Dendritic cell treated with granulocyte-macrophage colony-stimulating factor and Interleukin-4, amounts not matched to agents 40 ng/mL and 50 ng/mL, for 4 days (primary cell): ENCODE measurements at regions not wholly inside any gene's neighbourhood (a gene's known extent, or its start where the extent isn't known, plus 50 kb on each side); places are given as distances from the start of the nearest gene placed in this dataset.
"Not testable (repeated sequence)": the region's sequence is repeated elsewhere in the genome, so short reads cannot be mapped to it uniquely, and the experiment has no call there.

Experiments
- H3K27ac Mint-ChIP-seq: one replicate; pipeline ENCODE4 v1.8.0; 2022; ENCODE audit warnings: mild to moderate bottlenecking, mixed read lengths
- H3K27me3 Mint-ChIP-seq: one replicate; pipeline ENCODE4 v1.8.0; 2022; ENCODE audit warnings: mild to moderate bottlenecking, mixed read lengths
- H3K36me3 Mint-ChIP-seq: one replicate; pipeline ENCODE4 v1.8.0; 2022; ENCODE audit warnings: low read depth, mixed read lengths
- H3K4me1 Mint-ChIP-seq: one replicate; pipeline ENCODE4 v1.8.0; 2022; ENCODE audit warnings: low read depth, mixed read lengths
- H3K4me3 Mint-ChIP-seq: one replicate; pipeline ENCODE4 v1.8.0; 2022; ENCODE audit warnings: mild to moderate bottlenecking, moderate library complexity, mixed read lengths
- H3K9me3 Mint-ChIP-seq: one replicate; pipeline ENCODE4 v1.8.0; 2022; ENCODE audit warnings: mixed read lengths
- intact Hi-C: fragments of 100-400 bp; cut with micrococcal nuclease; formaldehyde crosslinking; loops from one replicate; pipeline ENCODE4 v1.15.0; 2022

GRCh38 chr12:33876618-33877017 is 145.7 kb upstream of the ALG10 start:
- H3K4me3 Mint-ChIP-seq: no peak overlapping the region
- intact Hi-C loops: no loop called here
- H3K27me3 Mint-ChIP-seq: no peaks in the 10 kb centered on the region
- peaks cover 46% of the 10 kb centered on the region for H3K9me3 Mint-ChIP-seq
- H3K36me3 Mint-ChIP-seq: no peaks in the 10 kb centered on the region
- H3K27ac Mint-ChIP-seq: no peak overlapping the region
- no peaks in the 10 kb centered on the region for H3K4me1 Mint-ChIP-seq

GRCh38 chr12:33892425-33892824 is 129.9 kb upstream of the ALG10 start:
- Mint-ChIP-seq H3K4me1 (no peaks in the 10 kb centered on the region), H3K27ac (no peak overlapping the region)

GRCh38 chr12:33920460-33920859 is 101.8 kb upstream of the ALG10 start:
- H3K4me1 Mint-ChIP-seq, H3K27me3 Mint-ChIP-seq, intact Hi-C loops, H3K4me3 Mint-ChIP-seq, H3K27ac Mint-ChIP-seq, H3K36me3 Mint-ChIP-seq: not testable (repeated sequence)
- H3K9me3 Mint-ChIP-seq: peaks cover 76% of the 10 kb centered on the region

More at GRCh38 chr12:33892425-33892824, 129.9 kb upstream of the ALG10 start:
- intact Hi-C loops: no loop called here
- no peaks in the 10 kb centered on the region for H3K36me3 Mint-ChIP-seq
- H3K9me3 Mint-ChIP-seq: peaks cover 27% of the 10 kb centered on the region
- H3K4me3 Mint-ChIP-seq: no peak overlapping the region
- H3K27me3 Mint-ChIP-seq: no peaks in the 10 kb centered on the region

- Mint-ChIP-seq H3K36me3 (no peaks in the 10 kb centered on the region), H3K27ac (no peak overlapping the region), H3K4me1 (no peaks in the 10 kb centered on the region), H3K27me3 (no peaks in the 10 kb centered on the region), H3K9me3 (peaks cover 69% of the 10 kb centered on the region), H3K4me3 (no peak overlapping the region)
- intact Hi-C loops: no loop called here
These were observed 96.2 kb upstream of the ALG10 start for GRCh38 chr12:33926095-33926494.

- H3K36me3 Mint-ChIP-seq, H3K4me1 Mint-ChIP-seq: not testable (repeated sequence)
These were observed 84.6 kb upstream of the ALG10 start for GRCh38 chr12:33937669-33938068.

GRCh38 chr12:33942172-33942571 is 80.1 kb upstream of the ALG10 start:
- H3K4me3 Mint-ChIP-seq: no peak overlapping the region
- H3K27me3 Mint-ChIP-seq: no peaks in the 10 kb centered on the region
- no peak overlapping the region for H3K27ac Mint-ChIP-seq
- no peaks in the 10 kb centered on the region for H3K4me1 Mint-ChIP-seq
- peaks cover 10% of the 10 kb centered on the region for H3K9me3 Mint-ChIP-seq
- intact Hi-C loops: no loop called here
- H3K36me3 Mint-ChIP-seq: no peaks in the 10 kb centered on the region

More at GRCh38 chr12:33937669-33938068, 84.6 kb upstream of the ALG10 start:
- peaks cover 22% of the 10 kb centered on the region for H3K9me3 Mint-ChIP-seq
- H3K27ac Mint-ChIP-seq, intact Hi-C loops, H3K4me3 Mint-ChIP-seq, H3K27me3 Mint-ChIP-seq: not testable (repeated sequence)

- intact Hi-C loops: no loop called here
- peaks cover 24% of the 10 kb centered on the region for H3K9me3 Mint-ChIP-seq
- no peak overlapping the region for H3K27ac Mint-ChIP-seq
- H3K27me3 Mint-ChIP-seq: no peaks in the 10 kb centered on the region
- H3K36me3 Mint-ChIP-seq: no peaks in the 10 kb centered on the region
- no peaks in the 10 kb centered on the region for H3K4me1 Mint-ChIP-seq
- H3K4me3 Mint-ChIP-seq: no peak overlapping the region
These were observed 77.4 kb upstream of the ALG10 start for GRCh38 chr12:33944703-33945437.

- no peaks in the 10 kb centered on the region for H3K27me3 Mint-ChIP-seq
These were observed 76.9 kb upstream of the ALG10 start for GRCh38 chr12:33945438-33945784.

GRCh38 chr12:33966219-33966618 is 56.1 kb upstream of the ALG10 start:
- H3K36me3 Mint-ChIP-seq, H3K4me3 Mint-ChIP-seq, H3K27ac Mint-ChIP-seq, intact Hi-C loops, H3K4me1 Mint-ChIP-seq, H3K27me3 Mint-ChIP-seq: not testable (repeated sequence)
- H3K9me3 Mint-ChIP-seq: peaks cover 22% of the 10 kb centered on the region

More at GRCh38 chr12:33945438-33945784, 76.9 kb upstream of the ALG10 start:
- Mint-ChIP-seq H3K9me3 (peaks cover 29% of the 10 kb centered on the region), H3K27ac (no peak overlapping the region), H3K4me3 (no peak overlapping the region), H3K4me1 (no peaks in the 10 kb centered on the region), H3K36me3 (no peaks in the 10 kb centered on the region)
- intact Hi-C loops: no loop called here

- Mint-ChIP-seq H3K27me3 (no peaks in the 10 kb centered on the region), H3K27ac (no peak overlapping the region), H3K4me1 (no peaks in the 10 kb centered on the region), H3K4me3 (no peak overlapping the region), H3K36me3 (no peaks in the 10 kb centered on the region), H3K9me3 (peaks cover 22% of the 10 kb centered on the region)
- intact Hi-C loops: no loop called here
These were observed 54.5 kb upstream of the ALG10 start for GRCh38 chr12:33967760-33968159.
